ENCODE measurements at regions not wholly inside any gene's neighbourhood (a gene's known extent, or its start where the extent isn't known, plus 50 kb on each side); places are given as distances from the start of the nearest gene placed in this dataset.
A peak's percentile ranks its signal among the peaks of the same experiment; 100 is the strongest.
"Not testable (repeated sequence)": the region's sequence is repeated elsewhere in the genome, so short reads cannot be mapped to it uniquely, and the experiment has no call there.

DNA sequence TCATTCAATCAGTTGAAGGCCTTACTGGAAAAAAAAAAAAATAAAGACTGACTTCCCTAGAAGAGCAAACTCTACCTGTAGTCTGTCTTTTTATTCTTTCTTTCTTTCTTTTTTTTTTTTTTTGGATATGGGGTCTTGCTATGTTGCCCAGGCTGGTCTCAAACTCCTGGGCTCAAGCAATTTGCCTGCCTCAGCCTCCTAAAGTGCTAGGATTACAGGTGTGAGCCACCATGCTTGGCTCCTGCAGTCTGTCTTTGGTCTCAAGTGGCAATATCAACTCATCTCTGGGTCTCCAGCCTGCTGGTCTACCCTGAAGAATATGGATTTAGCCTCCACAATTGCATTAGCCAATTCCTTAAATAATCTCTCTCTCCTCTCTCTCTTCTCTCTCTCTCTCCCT lies 167.7 kb upstream of the P2RY1 start:
- no peak for DNase-seq (ENCODE audit: low read depth)

DNA sequence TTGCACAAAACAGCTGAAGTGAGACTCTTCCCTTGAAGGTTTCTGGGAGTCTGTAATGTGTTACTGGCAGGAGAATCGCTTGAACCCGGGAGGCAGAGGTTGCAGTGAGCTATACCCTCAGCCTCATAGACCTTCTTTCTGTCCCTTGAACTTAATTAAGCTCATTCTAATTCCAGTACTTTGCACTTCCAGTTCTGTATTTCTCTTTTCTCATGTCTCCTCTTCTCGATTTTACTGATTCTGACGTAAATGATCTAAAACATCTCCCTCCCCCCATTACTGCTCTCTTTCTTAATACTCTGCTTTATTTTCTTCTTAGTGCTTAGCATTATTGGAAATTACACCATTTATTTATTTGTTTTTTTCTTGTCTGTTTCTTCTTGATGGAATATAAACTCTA lies 165.4 kb upstream of the P2RY1 start:
- no peak for DNase-seq (ENCODE audit: low read depth)

DNA sequence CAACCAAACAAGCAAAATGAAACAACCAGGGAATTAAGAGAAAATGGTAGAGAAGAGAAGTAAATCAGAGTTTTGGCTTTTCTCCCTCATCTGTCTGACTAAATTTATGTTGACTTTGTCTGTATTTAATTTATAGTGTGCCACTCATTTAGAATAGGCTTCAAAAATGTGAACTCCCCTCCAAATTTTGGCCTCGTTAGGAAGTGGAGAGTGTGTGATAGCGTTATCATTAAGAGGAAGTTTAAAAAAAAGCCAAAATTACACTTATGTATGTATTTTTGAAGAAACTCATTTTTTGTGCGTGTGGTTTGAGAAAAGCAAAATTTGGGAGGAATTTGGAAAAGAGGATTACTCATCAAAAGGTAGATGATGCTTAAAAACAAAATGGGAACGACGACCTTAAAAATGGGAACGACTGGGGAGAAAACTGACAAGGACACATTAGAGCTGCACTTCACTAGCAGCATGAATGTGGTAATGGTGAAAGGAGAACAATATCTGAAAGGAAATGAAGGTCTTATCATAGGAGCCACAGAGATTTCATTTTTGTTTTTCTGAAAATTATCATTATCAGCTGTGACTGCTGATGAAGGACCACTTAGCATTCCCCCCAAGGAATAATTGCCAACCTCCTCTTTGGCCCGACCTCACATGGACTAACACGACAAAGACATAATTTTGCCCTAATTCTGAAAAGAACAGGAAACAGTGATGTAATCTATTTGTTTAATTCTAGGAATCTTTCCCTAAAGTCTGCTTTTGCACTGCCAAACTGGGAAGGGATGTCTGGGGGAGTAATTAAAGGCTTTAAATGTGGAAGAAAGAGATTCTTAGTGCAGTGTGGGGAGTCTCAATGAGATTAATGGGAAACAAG lies 163.2 kb upstream of the P2RY1 start:
- DNase-seq (ENCODE audit: low read depth): no peak

DNA sequence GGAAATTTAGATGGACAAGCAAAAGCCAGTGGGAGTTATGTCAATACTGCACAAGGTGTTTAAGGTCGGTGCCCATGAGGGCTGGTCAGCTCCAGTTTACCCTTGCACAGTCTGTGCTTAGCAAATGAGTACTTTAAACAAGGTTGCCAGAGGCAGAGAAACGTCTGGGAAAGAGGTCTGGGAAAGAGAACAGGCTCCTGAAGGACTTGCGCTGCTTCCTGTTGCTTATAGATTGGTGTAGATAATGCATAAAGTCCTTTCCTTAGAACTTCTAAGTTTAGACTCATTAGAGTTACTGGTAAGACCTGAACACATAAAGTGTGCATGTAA lies 162.6 kb upstream of the P2RY1 start:
- no peak for DNase-seq (ENCODE audit: low read depth)

DNA sequence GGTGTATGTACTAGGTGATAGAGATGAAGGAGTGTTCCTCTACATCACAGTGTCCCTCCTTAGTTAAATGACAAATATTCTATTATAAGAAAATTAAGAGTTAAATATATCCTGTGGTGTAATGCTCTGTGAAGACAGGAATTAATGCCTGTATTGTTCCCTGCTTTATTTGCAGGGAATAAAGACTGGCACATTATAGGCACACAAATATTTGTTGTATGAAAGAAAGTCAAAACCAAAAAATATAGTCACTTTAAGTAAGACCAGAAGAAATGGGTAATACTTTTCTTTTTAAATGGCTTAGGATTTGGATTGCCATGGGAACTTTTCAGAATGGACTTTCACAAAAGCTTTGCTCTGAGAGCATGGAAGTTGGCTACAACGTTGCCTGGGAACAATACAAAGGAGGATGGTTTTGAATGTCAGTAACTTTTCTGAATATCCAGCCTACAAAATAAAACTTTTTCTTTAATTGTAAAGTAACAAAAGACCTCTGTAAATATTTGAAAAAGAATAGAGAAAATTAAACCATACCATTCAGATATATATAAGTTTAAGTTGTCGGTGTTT lies 158.0 kb upstream of the P2RY1 start:
- no peak for DNase-seq (ENCODE audit: low read depth)

DNA sequence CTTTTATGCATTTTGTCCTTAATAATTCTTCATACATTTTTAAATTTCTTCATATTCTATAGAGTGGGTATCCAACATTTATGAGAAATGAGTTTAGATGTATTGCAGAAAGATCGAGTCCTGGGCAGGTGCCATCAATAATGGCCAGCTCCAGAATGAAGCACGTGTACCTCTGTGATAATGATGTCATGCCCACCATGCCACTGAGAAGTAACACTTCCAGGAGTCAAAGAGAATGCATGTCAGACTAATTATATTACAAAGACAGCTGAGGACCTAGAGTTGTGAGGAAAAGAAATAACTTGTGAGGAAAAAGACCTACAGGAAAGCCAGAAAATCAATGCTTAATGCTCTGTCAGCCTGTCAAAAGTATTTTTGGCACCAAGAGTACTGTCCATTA lies 157.4 kb upstream of the P2RY1 start:
- no peak for DNase-seq (ENCODE audit: low read depth)

DNA sequence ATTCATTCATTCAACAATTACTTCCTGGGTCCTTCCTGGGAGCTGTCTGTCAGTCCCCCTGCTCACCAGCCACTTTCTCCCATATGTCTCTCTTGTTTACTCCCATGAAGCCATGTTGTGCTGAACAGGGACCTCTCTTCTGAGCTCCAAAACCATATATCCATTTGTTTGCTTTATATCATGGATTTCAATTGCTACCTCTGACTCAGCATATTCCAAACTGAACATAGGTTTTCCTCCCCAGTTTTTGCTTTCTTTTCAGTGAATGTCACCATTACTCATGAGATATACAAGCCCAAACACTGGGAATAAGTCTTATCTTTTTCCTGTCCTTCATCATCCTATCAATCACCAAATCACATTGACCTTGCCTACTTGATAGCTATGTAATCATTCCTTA lies 152.5 kb upstream of the P2RY1 start:
- DNase-seq (ENCODE audit: low read depth): no peak

DNA sequence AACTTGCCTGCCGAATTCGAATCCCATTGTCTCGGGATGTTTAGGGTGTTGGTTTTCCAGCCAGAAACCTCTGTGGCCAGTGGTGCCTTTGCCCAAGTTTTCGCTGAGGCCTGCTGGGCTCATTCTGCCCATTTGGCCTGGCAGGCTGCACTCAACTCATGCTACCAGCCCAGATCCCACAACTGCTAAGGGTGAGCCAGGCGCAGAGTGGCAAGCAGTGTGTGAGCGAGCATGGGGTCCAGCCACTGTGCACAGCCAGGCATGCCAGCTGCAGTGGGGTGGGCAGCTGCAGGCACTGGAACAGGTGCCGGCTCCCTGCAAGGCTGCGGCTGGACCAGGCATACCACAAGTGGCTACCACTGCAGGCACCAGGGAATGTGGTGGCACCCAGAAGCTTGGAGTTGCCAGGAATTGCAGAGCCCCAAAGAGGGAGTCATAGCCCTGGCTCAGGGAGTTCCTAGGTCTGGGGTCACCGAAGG lies 151.4 kb upstream of the P2RY1 start:
- no peak for DNase-seq (ENCODE audit: low read depth)

DNA sequence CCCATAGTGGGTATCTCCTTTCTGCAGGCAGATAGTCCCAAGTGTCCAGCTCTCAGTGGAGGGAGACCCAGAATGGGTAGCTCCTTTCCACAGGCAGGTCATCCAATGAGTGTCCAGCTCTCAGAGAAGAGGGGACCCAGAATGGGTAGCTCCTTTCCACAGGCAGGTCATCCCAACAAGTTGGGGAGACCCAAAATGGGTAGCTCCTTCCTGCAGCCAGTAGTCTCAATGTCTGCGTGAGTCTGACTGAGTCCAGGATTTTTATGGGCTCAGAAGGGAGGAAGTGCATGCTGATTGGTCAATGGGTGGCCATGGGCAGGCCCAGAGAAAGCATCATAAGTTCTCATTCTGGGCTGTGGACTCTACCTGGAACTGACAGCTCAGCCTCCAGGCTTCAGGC lies 150.7 kb upstream of the P2RY1 start:
- DNase-seq (ENCODE audit: low read depth): no peak

DNA sequence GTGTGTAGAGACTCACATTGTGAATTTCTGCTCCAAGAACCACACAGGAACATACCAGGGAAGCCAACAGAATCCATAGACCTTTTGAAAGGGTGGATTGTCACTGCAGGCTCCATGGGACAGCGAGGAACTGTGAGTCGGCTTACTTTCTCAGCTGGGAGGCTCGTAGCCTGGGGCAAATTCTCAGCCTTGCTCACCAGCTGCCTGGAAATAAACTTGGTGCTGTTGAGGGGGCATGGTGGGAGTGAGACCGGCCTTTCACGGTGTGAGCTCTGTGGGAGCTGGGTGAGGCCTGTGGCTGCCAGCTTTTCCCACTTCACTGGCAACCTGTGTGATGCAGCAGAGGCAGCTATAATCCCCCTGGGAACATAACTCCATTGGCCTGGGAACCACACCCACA lies 146.6 kb upstream of the P2RY1 start:
- peak; percentile 16 for DNase-seq (ENCODE audit: low read depth)

DNA sequence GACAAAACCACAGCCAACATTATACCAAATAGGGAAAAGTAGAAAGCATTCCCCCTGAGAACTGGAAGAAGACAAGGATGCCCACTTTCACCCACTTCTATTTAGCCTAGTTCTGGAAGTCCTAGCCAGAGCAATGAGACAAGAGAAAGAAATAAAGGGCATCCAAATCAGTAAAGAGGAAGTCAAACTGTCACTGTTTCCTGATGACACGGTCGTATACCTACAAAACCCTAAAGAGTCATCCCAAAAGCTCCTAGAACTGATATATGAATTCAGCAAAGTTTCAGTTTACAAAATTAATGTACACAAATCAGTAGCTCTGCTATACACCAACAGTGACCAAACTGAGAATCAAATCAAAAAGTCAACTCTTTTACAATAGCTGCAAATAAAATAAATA lies 142.6 kb upstream of the P2RY1 start:
- not testable (repeated sequence) for DNase-seq (ENCODE audit: low read depth)

DNA sequence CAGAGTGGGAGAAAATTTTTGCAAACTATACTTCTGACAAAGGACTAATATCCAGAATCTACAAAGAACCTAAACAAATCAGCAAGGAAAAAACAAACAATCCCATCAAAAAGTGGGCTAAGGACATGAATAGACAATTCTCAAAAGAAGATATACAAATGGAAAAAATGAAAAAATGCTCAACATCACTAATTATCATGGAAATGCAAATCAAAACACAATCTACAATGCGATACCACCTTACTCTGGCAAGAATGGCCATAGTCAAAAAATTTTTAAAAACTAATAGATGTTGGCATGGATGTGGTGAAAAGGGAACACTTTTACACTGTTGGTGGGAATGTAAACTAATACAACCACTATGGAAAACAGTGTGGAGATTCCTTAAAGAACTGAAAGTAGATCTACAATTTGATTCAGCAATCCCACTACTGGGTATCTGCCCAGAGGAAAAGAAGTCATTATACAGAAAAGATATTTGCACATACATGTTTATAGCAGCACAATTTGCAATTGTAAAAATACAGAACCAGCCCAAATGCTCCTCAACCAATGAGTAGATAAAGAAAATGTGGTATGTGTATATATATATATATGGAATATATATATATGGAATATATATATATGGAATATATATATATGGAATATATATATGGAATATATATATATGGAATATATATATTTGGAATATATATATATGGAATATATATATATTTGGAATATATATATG lies 141.2 kb upstream of the P2RY1 start:
- DNase-seq (ENCODE audit: low read depth): not testable (repeated sequence)

DNA sequence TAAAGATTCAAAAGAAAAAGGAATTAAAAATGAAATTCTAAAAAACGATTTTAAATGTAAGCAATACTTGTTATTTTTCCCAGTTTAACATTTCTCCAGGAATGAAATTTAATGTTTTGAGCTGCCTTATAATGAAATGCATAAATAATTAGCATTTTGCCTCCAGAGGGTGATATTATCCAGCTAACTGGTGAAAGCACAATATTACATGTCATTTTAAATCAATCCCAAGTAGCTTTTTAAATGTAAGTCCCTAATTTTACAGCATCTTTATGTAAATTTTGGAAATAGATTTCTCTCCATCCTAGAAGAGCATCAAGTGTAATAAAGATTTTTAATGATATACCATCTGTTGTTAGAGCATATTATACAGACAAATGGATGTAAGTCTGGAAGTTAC lies 139.1 kb upstream of the P2RY1 start:
- DNase-seq (ENCODE audit: low read depth): no peak

DNA sequence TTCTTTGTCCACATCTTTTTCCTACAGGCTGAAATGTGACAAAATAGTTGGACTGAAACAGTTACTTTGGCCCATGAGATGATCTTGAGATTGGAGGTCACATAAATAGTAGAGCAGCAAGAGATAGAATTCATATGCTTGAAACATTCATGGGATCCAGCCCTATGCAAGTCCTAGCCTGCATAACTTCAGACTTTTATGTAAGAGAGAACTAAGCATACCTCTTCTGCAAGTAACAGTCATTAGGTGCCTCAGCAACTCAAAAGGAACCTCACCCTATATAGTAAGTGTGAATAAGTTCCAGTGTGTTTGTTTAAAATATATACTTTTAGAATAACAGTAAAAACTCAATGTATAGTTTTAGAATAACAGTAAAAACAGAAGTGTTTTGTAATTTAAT lies 138.0 kb upstream of the P2RY1 start:
- DNase-seq (ENCODE audit: low read depth): no peak

DNA sequence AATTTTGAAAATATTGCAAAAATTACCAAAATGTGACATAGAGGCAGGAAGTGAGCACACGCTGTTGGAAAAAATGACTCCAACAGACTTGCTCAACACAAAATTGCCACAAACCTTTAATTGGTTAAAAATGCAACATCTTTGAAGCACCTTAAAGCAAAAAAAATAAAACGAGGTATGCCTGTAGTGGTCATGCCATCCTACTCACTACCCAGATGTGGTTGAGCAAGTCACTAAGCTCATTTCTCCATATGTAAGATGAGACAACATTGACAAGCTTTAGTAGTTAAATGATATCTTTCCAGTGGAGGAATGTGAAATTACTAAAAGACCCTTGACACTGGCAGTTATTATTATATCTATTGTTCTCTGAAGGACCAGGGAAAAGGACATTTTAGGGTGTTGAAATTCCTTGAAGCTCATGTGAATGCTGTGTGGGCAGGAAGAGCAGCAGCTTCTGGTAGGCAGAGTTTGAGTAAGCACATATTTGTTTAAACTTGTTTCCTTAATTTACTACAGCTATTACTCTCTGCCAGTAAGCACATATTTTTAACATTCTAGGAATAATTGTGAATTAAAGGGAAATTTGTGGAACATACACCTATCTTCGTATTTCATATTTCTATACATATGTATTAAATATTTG lies 131.6 kb upstream of the P2RY1 start:
- no peak for DNase-seq (ENCODE audit: low read depth)

DNA sequence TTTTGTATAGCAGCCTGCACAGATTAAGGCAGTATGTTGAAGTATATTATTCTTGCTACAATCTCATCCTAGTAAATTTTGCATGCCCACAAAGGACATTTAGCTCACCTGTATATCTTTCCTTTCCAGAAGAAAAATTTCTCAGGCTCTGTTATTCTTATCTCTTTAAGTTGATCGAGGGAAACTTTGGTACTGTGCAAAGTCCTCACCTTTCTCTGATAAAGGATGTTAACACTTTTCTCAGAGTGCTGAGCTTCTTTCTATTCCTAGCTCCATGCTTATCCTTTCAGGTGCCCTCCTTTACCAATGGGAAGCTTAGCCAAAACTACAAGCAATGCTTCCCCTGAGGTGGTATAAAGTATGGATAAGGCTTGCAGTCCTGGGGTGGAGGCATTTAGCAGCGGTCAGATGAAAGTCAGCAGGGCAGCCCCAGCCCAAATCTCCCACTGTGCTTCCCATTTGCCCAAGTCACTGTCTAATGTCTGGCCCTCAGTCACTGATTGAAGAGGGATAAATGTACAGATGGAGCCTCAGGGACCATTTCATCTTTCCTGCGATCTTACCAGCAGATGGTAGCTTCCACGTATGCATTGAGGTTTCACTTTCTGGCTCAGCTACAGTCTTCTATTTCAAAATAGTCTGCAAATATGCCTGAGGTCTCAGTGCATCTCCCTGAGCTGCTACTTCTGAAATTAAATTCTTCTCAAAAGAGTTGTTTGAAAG lies 127.8 kb upstream of the P2RY1 start:
- no peak for DNase-seq (ENCODE audit: low read depth)

DNA sequence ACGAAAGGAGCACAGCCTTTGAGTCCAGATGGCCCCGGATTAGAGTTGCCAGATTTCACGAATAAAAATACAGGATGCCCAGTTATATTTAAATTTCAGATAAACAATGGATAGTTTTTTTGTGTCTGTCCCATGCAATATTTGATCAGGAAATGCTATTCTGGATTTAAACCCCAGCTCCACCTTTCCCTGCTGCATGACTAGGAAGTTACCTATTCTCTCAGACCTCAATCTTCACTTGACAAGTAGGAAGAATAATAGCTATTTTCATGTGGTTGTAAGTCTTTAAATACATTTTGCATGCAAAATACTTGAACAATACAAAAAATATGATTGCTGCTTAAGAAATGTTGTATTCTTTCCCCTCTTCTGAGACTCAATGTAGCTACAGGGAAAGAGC lies 125.3 kb upstream of the P2RY1 start:
- DNase-seq (ENCODE audit: low read depth): no peak

DNA sequence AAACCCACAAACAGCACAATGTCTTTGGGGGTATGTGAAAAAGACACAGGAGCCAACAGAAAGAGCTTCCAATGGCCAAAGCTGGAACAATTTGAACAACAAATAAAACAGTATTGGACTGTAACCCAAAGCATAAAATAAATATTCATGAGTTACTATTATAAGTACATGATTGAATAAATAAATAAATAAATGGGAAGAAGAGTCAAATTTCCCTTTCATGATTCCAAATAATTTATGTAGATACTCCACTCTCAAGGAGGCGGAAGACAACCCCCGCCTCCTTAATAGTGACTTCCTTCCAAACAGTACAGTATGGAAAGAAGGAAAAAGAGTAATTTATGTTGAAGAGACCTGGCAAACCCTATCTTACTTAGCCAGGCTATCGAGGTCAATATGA lies 124.4 kb upstream of the P2RY1 start:
- DNase-seq (ENCODE audit: low read depth): no peak

DNA sequence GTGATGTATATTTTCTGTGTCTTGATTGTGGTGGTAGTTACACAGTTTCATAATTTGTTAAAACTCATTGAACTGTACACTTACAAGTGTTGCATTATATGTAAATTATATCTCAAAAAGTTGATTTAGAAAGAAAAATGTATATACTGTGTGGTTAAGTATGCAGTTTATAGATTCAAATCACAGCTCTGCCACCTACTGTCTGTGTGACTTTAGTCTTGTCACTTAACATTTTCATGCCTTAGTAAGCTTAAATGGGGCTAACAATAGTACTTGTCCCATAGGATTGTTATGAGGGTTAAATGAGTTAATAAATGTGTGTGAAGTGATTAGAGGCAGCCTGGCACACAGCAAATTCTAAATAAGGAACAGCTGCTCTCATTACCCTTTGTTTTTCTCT lies 120.9 kb upstream of the P2RY1 start:
- no peak for DNase-seq (ENCODE audit: low read depth)

DNA sequence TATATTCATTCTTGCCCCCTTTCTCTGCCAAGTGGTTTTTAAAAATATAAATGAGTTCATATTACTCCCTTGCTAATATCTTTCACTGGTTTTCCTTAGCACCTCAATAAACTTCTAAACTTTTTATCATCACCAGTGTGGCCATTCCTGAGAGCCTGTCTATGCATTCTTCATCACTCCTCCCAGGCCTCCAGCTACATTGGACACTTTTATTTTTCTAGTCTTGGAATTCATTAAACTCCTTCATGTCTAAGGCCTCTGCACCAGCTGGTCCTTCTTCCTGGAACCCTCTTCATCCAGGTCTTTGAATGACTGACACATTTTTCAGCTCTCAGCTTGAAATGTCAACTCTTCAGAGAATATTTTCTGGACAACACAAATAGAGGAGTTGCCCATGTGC lies 120.4 kb upstream of the P2RY1 start:
- no peak for DNase-seq (ENCODE audit: low read depth)

DNA sequence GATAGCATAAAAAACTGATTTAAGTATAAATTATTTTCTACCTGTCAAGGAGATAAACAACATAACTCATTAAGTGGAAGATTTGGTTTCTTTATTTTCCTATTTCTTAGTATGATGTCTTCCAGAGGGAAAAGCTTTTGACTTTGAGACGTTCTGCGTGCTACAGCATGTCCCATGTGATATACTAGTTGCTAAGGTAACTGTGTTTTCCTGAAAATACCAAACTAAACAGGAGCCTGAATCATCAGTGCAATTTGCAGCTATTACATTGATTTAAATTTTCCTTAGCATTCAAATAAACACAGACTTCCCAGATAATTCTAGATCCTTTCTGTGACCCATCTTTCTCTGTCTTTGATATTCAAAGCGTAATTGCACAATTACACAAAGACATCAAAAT lies 117.7 kb upstream of the P2RY1 start:
- no peak for DNase-seq (ENCODE audit: low read depth)

DNA sequence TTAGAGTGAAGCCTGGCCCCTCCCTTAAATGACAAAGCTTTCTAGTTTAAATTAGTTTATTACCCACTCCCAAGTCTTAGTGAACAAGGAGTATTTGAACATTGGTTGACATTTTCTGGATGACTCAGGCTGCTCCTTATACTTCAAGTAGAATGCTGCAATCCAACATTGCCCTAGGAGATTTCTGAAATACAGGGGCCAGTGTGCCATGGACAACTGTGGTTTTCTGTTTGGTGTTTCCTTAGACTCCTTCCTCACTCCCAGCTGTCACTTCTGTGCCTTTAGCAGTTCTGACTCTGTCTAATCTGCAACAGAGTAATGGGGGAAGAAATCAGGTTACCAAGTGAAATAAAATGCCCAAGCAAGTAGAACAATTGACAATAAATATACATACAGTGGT lies 116.1 kb upstream of the P2RY1 start:
- DNase-seq (ENCODE audit: low read depth): peak; percentile 30

All from renal cortical epithelial cell (primary cell).